ENCODE measurements at regions not wholly inside any gene's neighbourhood (a gene's known extent, or its start where the extent isn't known, plus 50 kb on each side); places are given as distances from the start of the nearest gene placed in this dataset.
A peak's percentile ranks its signal among the peaks of the same experiment; 100 is the strongest.

DNA sequence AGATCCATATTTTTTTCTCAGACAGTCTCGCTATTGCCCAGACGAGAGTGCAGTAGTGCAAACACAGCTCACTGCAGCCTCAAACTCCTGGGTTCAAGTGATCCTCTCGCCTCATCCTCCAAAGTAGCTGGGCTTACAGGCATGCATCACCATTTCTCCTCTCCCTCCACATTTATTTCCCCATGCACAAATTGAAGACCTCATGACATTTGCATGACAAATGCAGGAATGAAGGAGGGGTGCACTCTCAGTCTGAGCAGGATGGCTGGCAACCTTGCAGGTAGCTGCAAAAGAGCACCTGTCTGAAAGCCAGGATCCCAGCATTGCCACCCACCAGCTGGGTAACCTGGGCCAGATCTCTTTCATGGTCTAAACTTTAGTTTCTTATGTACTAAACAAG, 111.2 kb downstream of the SH3TC2 start:
- Histone ChIP-seq H3K4me1 (peaks cover 0 to 19% (median 18%) of the 10 kb centered on the region in 4 donors), H3K27ac (no peak overlapping the region), H3K4me3 (no peak overlapping the region), H3K27me3 (no peaks in the 10 kb centered on the region), H3K36me3 (no peaks in the 10 kb centered on the region), H3K9me3 (no peaks in the 10 kb centered on the region)
- peak; percentile 10 for DNase-seq
- intact Hi-C loops (cut with DNase I), result loop anchor here (5.0 to 10.0 kb wide), 2 partner anchors 49 to 127 kb away; partner anchors contain the start of gene ADRB2
- TF ChIP-seq POLR2AphosphoS5 (IDR thresholded peaks at IDR 0.05) (no peak), POLR2A (IDR thresholded peaks at IDR 0.05) (no peak), EP300 (IDR thresholded peaks at IDR 0.05) (no peak)
- TF ChIP-seq, protein P1, sequence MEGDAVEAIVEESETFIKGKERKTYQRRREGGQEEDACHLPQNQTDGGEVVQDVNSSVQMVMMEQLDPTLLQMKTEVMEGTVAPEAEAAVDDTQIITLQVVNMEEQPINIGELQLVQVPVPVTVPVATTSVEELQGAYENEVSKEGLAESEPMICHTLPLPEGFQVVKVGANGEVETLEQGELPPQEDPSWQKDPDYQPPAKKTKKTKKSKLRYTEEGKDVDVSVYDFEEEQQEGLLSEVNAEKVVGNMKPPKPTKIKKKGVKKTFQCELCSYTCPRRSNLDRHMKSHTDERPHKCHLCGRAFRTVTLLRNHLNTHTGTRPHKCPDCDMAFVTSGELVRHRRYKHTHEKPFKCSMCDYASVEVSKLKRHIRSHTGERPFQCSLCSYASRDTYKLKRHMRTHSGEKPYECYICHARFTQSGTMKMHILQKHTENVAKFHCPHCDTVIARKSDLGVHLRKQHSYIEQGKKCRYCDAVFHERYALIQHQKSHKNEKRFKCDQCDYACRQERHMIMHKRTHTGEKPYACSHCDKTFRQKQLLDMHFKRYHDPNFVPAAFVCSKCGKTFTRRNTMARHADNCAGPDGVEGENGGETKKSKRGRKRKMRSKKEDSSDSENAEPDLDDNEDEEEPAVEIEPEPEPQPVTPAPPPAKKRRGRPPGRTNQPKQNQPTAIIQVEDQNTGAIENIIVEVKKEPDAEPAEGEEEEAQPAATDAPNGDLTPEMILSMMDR (IDR thresholded peaks at IDR 0.05), result no peak
- WGBS, 2 donors, result 90 to 92% methylated on average over 3 of the region's 3 CpGs

DNA sequence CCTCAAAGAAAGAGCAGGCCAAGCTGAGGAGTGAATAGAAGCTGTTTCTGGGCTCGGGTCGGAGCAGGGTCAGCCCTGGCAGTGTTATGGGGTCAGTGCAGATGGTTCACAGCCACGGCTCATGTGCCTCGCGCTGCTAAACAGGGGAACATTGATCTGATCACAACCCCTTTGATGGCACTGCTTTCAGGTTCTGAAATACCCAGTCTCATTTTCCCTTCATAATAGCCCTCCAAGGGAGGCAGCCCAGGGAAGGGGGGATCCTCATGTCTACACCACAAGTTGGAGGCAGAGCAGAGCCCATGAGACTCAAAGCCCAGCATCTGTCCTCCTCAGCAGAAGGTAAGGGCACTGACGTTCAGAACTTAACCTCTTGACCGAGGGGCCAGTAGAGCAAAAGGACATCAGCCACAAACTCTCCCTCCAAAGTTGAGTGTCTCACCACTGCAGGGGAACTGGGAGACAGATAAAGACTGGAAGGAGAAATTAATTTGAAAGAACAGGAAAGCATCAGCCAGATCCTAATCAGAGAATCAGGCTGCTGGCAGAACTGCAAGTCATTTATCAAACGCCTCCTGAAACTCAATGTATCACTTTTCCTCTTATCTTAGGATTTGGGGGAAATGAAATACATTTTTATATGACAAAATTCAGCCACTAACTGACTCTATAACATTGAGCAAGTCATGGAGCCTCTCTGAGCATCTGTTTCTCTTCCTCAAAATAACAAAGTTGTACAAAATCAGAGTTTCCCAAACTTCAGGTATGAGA, 110.6 kb downstream of the SH3TC2 start:
- Histone ChIP-seq H3K4me3 (no peak overlapping the region), H3K9me3 (no peaks in the 10 kb centered on the region), H3K27me3 (no peaks in the 10 kb centered on the region), H3K4me1 (peaks cover 0 to 19% (median 18%) of the 10 kb centered on the region in 4 donors), H3K27ac (no peak overlapping the region), H3K36me3 (no peaks in the 10 kb centered on the region)
- 60 to 77% methylated on average over 8 of the region's 8 CpGs for WGBS, 2 donors
- intact Hi-C loops (cut with DNase I), result loop anchor here (5.0 to 10.0 kb wide), 2 partner anchors 50 to 127 kb away; partner anchors contain the start of gene ADRB2
- TF ChIP-seq POLR2AphosphoS5 (IDR thresholded peaks at IDR 0.05), result no peak
- no peak for TF ChIP-seq EP300 (IDR thresholded peaks at IDR 0.05)
- TF ChIP-seq, protein P1 (IDR thresholded peaks at IDR 0.05), result no peak
- no peak for TF ChIP-seq POLR2A (IDR thresholded peaks at IDR 0.05)
- peak; percentile 17 for DNase-seq

DNA sequence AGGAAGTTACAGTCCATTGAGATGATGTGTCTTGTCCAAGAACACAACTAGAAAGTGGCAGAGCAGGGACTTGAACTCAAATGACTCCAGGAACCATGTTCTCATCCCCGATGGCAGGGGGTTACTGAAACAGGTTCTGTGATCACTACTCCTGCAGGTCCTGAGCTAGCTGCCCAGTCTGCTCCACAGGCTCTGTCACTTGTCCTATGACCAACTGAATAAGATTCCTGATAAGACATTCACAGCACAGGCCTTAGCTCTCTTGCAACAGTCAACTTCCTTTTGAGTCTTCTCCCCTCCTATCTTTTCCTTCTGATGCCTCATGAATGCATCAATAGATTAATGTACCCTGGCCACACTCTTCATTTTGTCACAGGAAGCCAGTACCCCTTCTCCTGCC, 109.2 kb downstream of the SH3TC2 start:
- Histone ChIP-seq H3K4me3 (no peak overlapping the region), H3K36me3 (no peaks in the 10 kb centered on the region), H3K9me3 (no peaks in the 10 kb centered on the region), H3K27ac (no peak overlapping the region), H3K4me1 (peaks cover 0 to 19% (median 18%) of the 10 kb centered on the region in 4 donors), H3K27me3 (no peaks in the 10 kb centered on the region)
- TF ChIP-seq POLR2A (IDR thresholded peaks at IDR 0.05) (no peak), POLR2AphosphoS5 (IDR thresholded peaks at IDR 0.05) (no peak), EP300 (IDR thresholded peaks at IDR 0.05) (no peak)
- TF ChIP-seq, protein P1 (IDR thresholded peaks at IDR 0.05), result no peak
- 88 to 93% methylated on average over 1 of the region's 1 CpG for WGBS, 2 donors
- DNase-seq, result peak; percentile 30
- intact Hi-C loops (cut with DNase I), result loop anchor here (5.0 to 10.0 kb wide), 2 partner anchors 51 to 129 kb away; partner anchors contain the start of gene ADRB2
